GM10266 (cell line): ENCODE measurements at regions not wholly inside any gene's neighbourhood (a gene's known extent, or its start where the extent isn't known, plus 50 kb on each side); places are given as distances from the start of the nearest gene placed in this dataset.
A peak's percentile ranks its signal among the peaks of the same experiment; 100 is the strongest.
"Not testable (repeated sequence)": the region's sequence is repeated elsewhere in the genome, so short reads cannot be mapped to it uniquely, and the experiment has no call there.

Experiments
- DNase-seq: peaks from one replicate; pipeline ENCODE4 v3.0.0; 2012; ENCODE audit errors: extremely low spot score
- CTCF ChIP-seq: IDR thresholded peaks from 2 replicates; pipeline ENCODE4 v1.5.1; 2012; ENCODE audit warnings: mild to moderate bottlenecking, low read depth; ENCODE audit not compliant: control insufficient read depth, insufficient read depth; ENCODE audit errors: missing control alignments

- peak; percentile 51 for DNase-seq
- no peak for TF ChIP-seq CTCF
Measured at GRCh38 chr7:104956753-104957450, 57.1 kb upstream of the KMT2E start.

DNA sequence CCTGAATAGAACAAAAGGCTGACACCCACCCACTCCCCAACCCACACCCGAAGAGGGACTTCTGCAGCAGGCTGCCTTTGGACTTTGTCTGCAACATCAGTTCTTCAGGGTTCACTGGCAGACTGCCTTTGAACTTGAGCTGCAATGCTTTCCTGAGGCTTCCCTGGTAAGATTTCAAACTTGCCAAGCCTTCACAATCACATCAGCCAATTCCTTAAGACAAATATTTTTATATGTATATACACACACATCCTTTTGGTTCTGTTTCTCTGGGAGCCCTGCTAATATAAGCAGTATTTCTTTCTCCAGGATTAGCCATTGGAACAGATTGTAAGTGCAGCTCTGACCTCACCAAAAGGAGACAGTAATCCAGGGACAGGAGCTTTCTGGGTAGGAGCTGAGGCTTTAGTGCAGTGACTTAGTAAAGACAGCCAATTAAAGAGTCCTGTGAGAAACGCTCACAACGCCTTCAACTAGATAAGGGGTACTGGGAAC is 55.6 kb upstream of the KMT2E start:
- DNase-seq = no peak
- TF ChIP-seq CTCF = no peak

DNA sequence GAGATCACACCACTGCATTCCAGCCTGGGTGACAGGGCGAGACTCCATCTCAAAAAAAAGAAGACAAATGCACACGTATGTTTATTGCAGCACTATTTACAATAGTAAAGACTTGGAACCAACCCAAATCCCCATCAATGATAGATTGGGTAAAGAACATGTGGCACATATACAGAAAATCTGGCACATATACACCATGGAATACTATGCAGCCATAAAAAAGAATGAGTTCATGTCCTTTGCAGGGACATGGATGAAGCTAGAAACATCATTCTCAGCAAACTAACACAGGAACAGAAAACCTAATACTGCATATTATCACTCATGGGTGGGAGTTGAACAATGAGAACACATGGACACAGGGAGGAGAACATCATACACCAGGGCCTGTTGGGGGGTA is 54.5 kb upstream of the KMT2E start:
- not testable (repeated sequence) for DNase-seq

DNA sequence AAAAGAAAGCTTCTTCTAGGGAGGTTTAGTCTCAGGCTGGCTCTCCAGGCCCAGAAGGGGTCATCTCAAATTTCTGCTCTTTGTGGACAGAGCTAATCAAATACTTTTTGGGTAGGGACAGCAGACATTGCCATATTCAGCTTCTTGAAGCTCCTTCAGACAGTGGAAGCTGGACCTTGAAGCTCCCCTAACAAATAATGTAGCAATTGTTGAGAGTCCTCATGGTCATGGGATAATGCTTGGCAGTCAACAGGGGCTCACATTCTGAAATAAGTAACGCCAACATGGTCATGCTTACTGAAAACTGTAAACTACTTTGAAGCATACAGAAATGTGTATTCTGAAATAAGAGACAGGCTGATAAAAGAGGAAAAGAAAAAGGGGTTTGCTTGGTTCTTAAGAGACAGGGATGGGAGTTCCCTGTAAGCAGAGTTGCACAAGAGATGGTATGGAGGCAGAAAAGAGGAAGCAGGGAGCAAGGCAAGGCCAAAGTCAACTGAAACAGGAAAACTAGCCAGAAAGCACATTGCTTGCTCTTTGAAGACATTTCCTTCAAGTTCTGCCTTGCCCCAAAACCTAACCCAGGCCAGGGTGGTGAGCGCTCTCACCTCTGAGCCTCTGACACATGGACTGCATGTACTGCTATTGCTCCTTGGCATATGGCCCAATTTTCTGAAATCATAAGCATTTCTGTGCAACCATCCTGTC is 53.1 kb upstream of the KMT2E start:
- DNase-seq = no peak
- no peak for TF ChIP-seq CTCF

DNA sequence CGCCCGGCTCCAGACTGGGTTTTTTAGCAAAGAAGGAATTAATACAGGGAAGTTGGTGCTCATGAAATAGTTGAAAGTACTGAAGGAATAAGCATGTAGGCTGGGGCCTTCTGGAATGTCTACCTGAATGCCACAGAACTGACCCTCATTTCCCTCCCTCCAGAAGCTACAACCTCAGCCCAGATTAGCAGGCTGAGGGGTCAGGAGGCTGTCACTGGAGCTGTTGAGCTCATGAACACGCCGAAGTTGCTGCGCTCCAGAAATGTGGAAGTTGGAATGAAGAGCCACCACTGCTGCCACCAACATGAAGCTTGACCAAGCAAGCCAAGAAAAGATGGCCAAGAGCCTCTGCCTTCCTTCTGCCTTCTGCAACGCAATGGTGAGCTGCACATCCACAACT is 52.2 kb upstream of the KMT2E start:
- no peak for DNase-seq
- no peak for TF ChIP-seq CTCF

DNA sequence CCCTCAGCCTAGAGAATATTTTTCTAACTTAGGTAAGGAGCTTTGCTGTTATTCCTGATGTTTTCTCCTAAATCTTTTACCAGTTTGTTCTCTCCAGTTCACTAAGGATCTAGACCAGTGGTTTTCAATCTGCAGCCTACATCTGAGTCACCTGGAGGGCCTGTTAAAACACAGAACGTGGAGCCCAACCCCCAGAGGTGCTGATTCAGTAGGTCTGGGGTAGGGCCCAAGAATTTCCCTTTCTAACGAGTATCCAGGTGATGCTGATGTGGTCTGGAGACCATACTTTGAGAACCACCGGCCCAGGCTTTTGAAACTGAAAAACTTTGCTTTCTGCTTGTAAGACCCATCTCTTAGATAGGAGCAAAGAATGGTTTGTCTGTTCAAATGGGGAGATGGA is 51.2 kb upstream of the KMT2E start:
- no peak for TF ChIP-seq CTCF

DNA sequence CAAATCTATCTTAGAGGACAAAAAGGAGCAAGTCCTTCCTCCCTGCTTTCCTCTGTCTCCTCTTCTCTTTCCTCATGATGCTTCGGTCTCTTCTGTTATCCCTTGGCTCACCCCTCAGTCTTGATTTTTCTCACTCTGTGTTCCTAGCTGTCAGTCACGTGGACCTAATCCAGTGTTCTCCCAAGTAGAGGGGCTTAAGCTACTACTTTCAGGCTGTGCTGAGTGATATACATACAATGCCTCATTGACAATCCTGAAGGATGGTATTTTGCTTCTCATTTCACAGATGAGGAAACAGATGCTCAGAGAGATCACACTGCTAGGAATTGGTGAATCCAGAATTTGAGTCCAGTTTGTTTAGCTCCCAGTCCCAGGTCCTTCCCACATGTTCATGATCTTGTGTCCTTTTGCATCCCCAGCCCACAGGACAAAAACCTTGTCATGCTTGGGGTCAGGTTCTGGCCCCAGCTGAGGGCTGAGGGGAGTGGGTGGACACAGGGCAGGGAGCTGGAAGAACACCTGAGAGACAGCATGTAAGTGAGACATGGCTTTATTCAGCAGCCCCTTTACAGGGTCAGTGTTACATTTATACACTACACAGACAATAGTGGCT is 50.5 kb upstream of the KMT2E start:
- DNase-seq = no peak
- TF ChIP-seq CTCF = no peak

More for the DNA sequence above, 51.2 kb upstream of the KMT2E start:
- DNase-seq = no peak

GRCh38 chr7:104963991-104964385 is 50.0 kb upstream of the KMT2E start:
- no peak for TF ChIP-seq CTCF
- no peak for DNase-seq
